ENCODE measurements at regions not wholly inside any gene's neighbourhood (a gene's known extent, or its start where the extent isn't known, plus 50 kb on each side); places are given as distances from the start of the nearest gene placed in this dataset.

DNA sequence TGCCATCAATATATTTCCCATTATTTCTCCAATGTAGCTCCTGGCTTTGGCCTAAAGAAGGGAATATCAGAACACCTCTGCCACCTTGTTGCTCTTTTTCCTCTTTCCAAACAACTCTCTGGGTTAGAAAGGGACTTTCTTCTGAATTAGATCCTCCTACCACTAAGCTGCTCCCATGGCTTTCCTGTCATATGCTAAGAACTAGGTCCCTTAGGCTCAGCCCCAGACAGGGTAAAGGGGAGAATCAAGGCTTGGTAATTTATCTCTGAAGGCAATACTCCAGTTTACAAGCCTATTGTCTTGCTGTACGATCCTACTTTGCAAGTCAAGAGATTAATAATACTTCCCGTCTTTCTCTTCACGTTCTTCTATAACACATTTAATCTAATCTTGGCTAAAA lies 373.2 kb upstream of the DAB1 start:
- Mint-ChIP-seq H3K27ac (no peak overlapping the region), H3K27me3 (ENCODE audit: low read depth) (no peaks in the 10 kb centered on the region), H3K4me1 (no peaks in the 10 kb centered on the region), H3K9me3 (no peaks in the 10 kb centered on the region), H3K36me3 (ENCODE audit: low read depth) (no peaks in the 10 kb centered on the region), H3K4me3 (no peak overlapping the region)
- TF ChIP-seq, protein P1, sequence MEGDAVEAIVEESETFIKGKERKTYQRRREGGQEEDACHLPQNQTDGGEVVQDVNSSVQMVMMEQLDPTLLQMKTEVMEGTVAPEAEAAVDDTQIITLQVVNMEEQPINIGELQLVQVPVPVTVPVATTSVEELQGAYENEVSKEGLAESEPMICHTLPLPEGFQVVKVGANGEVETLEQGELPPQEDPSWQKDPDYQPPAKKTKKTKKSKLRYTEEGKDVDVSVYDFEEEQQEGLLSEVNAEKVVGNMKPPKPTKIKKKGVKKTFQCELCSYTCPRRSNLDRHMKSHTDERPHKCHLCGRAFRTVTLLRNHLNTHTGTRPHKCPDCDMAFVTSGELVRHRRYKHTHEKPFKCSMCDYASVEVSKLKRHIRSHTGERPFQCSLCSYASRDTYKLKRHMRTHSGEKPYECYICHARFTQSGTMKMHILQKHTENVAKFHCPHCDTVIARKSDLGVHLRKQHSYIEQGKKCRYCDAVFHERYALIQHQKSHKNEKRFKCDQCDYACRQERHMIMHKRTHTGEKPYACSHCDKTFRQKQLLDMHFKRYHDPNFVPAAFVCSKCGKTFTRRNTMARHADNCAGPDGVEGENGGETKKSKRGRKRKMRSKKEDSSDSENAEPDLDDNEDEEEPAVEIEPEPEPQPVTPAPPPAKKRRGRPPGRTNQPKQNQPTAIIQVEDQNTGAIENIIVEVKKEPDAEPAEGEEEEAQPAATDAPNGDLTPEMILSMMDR (IDR thresholded peaks at IDR 0.05; ENCODE audit: unreplicated experiment in 3 of 3) = no peak

DNA sequence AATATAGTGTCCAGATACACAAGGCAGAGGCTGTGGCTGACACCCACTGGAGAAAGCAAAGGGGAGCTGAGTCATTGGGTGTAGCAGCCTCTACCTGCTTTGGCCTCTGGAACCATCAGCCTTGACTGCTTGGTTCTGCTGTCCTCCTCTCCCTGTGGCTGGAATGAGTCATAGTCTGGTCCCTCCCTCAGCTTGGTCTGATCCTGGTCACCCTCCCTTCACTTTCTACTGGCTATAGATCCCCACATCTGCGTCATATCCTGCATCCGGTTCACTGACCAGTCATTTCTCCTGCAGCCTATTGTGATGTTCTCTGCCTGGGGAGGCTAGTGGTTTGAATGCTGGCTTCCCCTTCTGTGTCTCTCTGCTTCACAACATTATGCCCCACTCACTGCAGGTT lies 372.8 kb upstream of the DAB1 start:
- H3K4me1 Mint-ChIP-seq = no peaks in the 10 kb centered on the region
- H3K4me3 Mint-ChIP-seq = no peak overlapping the region
- H3K27ac Mint-ChIP-seq = no peak overlapping the region
- H3K36me3 Mint-ChIP-seq (ENCODE audit: low read depth) = no peaks in the 10 kb centered on the region
- TF ChIP-seq, protein P1 (IDR thresholded peaks at IDR 0.05; ENCODE audit: unreplicated experiment in 3 of 3) = no peak
- no peaks in the 10 kb centered on the region for H3K27me3 Mint-ChIP-seq (ENCODE audit: low read depth)
- H3K9me3 Mint-ChIP-seq = no peaks in the 10 kb centered on the region

DNA sequence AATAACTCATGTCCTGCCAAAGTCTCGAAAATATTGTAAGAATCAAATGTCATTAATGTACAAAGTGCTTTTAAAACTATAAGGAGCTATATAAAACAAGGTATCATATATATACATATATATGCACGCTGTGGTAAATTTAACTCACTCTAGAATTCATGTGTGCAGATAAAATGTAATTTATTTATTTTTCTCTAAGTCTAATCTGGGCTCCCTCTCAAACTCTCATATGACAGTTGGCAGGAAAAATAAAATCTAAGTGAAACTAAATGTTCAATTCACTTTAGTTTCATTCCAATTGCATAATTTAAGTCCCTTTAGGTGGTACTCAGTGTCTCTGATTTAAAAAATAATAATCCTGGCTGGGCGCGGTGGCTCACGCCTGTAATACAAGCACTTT lies 372.0 kb upstream of the DAB1 start:
- Mint-ChIP-seq H3K36me3 (ENCODE audit: low read depth) (no peaks in the 10 kb centered on the region), H3K27ac (no peak overlapping the region), H3K4me3 (no peak overlapping the region), H3K4me1 (no peaks in the 10 kb centered on the region), H3K9me3 (no peaks in the 10 kb centered on the region), H3K27me3 (ENCODE audit: low read depth) (no peaks in the 10 kb centered on the region)
- TF ChIP-seq, protein P1 (IDR thresholded peaks at IDR 0.05; ENCODE audit: unreplicated experiment in 3 of 3) = no peak

GRCh38 chr1:57794078-57794477 lies 370.2 kb upstream of the DAB1 start:
- TF ChIP-seq, protein P1 (IDR thresholded peaks at IDR 0.05; ENCODE audit: unreplicated experiment in 3 of 3) = no peak
- Mint-ChIP-seq H3K4me3 (no peak overlapping the region), H3K4me1 (no peaks in the 10 kb centered on the region), H3K27me3 (ENCODE audit: low read depth) (no peaks in the 10 kb centered on the region), H3K9me3 (no peaks in the 10 kb centered on the region), H3K36me3 (ENCODE audit: low read depth) (no peaks in the 10 kb centered on the region), H3K27ac (no peak overlapping the region)

GRCh38 chr1:57791497-57791896 lies 367.6 kb upstream of the DAB1 start:
- no peak overlapping the region for H3K4me3 Mint-ChIP-seq
- TF ChIP-seq, protein P1 (IDR thresholded peaks at IDR 0.05; ENCODE audit: unreplicated experiment in 3 of 3) = no peak
- no peaks in the 10 kb centered on the region for H3K36me3 Mint-ChIP-seq (ENCODE audit: low read depth)
- no peaks in the 10 kb centered on the region for H3K9me3 Mint-ChIP-seq
- no peaks in the 10 kb centered on the region for H3K27me3 Mint-ChIP-seq (ENCODE audit: low read depth)
- H3K27ac Mint-ChIP-seq = no peak overlapping the region
- no peaks in the 10 kb centered on the region for H3K4me1 Mint-ChIP-seq

DNA sequence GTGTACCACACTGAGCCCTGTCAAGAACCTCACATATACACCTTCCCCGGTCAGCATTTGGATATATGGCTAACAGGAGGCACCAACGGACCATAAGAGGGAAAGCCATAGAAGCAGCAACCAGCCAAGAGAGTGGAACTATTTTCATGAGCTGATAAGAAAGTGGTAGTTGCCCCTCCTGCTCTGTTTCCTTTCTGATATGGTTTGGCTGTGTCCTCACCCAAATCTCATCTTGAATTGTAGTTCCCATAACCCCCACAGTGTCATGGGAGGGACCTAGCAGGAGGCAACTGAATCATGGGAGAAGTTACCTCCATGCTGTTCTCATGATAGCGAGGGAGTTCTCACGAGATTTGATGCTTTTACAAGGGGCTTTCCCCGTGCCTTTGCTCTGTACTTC lies 366.1 kb upstream of the DAB1 start:
- no peak overlapping the region for H3K4me3 Mint-ChIP-seq
- no peak overlapping the region for H3K27ac Mint-ChIP-seq
- no peaks in the 10 kb centered on the region for H3K27me3 Mint-ChIP-seq (ENCODE audit: low read depth)
- H3K9me3 Mint-ChIP-seq = peaks cover 2% of the 10 kb centered on the region
- TF ChIP-seq, protein P1 (IDR thresholded peaks at IDR 0.05; ENCODE audit: unreplicated experiment in 3 of 3) = no peak
- no peaks in the 10 kb centered on the region for H3K36me3 Mint-ChIP-seq (ENCODE audit: low read depth)
- H3K4me1 Mint-ChIP-seq = no peaks in the 10 kb centered on the region

All from nephron (organoid).